PC-3 (cell line): ENCODE measurements at regions not wholly inside any gene's neighbourhood (a gene's known extent, or its start where the extent isn't known, plus 50 kb on each side); places are given as distances from the start of the nearest gene placed in this dataset.

Experiments
- EZH2 ChIP-seq: fragments of 300-600 bp; sonication (generic); IDR thresholded peaks from one replicate; pipeline ENCODE4 v1.6.1; 2017; ENCODE audit warnings: antibody characterized with exemption, mild to moderate bottlenecking, low read length; ENCODE audit not compliant: unreplicated experiment
- EZH2phosphoT487 ChIP-seq: fragments of 300-600 bp; sonication (generic); IDR thresholded peaks from 2 replicates; pipeline ENCODE4 v1.6.1; 2018; ENCODE audit warnings: mild to moderate bottlenecking, antibody characterized with exemption, low read length, borderline replicate concordance
- TF ChIP-seq, protein P1 (sequence below): fragments of 300-600 bp; sonication (generic); conservative IDR thresholded peaks from 2 replicates; pipeline ENCODE4 v1.5.1; 2017; ENCODE audit warnings: antibody characterized with exemption, low read depth, mild to moderate bottlenecking, low read length

DNA sequence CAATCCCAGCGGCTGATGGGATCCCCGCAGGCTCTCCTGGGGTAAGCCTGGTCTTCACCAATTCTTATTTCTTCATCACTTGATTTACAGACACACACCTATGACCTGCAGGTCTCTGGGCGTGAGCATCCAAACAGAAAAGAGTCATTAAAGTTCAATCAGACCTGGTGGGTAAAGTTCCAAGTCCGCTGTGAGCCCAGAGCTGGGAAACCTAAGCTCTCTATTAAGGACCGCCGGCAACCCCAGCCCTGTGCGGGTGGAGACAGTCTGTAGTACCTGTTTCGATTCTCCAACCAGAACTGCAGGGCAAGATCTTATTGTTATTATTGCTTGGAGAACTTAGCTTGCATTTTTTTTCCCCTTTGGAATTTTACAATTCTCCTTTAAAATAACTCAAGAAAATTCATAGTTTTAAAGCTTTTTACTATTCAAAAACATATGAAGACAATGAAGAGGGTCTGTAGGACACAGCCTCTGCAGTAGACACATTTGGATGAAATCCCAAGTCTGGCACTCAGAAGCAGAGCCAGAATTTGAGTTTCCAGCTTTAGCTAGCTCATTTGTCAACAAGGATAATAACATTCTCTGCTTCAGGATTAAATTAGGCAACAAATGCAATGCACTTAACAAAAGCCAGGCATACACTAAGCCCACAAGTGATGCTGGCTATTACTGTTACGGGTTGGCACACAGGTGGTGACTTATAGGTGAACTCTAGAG, 376.4 kb downstream of the INSIG2 start:
- TF ChIP-seq EZH2 (no peak), EZH2phosphoT487 (no peak)
- TF ChIP-seq, protein P1, sequence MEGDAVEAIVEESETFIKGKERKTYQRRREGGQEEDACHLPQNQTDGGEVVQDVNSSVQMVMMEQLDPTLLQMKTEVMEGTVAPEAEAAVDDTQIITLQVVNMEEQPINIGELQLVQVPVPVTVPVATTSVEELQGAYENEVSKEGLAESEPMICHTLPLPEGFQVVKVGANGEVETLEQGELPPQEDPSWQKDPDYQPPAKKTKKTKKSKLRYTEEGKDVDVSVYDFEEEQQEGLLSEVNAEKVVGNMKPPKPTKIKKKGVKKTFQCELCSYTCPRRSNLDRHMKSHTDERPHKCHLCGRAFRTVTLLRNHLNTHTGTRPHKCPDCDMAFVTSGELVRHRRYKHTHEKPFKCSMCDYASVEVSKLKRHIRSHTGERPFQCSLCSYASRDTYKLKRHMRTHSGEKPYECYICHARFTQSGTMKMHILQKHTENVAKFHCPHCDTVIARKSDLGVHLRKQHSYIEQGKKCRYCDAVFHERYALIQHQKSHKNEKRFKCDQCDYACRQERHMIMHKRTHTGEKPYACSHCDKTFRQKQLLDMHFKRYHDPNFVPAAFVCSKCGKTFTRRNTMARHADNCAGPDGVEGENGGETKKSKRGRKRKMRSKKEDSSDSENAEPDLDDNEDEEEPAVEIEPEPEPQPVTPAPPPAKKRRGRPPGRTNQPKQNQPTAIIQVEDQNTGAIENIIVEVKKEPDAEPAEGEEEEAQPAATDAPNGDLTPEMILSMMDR = no peak
